ENCODE measurements at regions not wholly inside any gene's neighbourhood (a gene's known extent, or its start where the extent isn't known, plus 50 kb on each side); places are given as distances from the start of the nearest gene placed in this dataset.
"Not testable (repeated sequence)": the region's sequence is repeated elsewhere in the genome, so short reads cannot be mapped to it uniquely, and the experiment has no call there.

DNA sequence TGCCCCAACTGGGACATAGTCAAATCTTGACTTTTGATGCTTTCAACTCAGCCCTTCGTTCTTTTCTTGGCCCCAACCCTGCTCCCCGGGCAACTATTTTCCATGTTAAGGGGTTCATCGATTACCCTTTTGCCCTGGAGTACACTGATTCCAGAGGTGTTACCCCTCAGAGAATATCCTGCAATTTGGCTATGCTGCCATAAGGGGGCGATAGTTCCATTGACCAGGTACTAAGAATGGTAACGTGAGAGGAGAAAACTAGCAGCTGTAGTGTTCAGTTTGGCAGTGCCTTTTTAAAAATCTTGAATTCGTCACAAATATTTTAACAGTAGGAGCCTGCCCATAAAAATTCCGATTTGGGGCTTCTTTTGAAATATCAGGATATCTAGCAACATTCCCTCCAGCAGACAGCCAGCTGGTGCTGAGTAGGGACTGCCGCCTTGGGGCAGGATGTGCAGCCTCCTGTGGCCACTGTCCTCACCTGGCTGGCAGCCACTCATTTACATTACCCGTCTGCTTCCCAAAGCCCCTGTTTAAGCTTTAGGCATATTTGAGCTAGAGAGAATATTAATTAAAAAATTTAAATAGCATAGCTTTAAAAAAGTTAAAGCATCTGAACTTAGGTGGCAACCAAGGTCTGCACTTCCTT lies 146.3 kb upstream of the SKOR2 start:
- DNase-seq, result no peak

GRCh38 chr18:47391665-47392064 lies 140.2 kb upstream of the SKOR2 start:
- DNase-seq, result no peak

DNA sequence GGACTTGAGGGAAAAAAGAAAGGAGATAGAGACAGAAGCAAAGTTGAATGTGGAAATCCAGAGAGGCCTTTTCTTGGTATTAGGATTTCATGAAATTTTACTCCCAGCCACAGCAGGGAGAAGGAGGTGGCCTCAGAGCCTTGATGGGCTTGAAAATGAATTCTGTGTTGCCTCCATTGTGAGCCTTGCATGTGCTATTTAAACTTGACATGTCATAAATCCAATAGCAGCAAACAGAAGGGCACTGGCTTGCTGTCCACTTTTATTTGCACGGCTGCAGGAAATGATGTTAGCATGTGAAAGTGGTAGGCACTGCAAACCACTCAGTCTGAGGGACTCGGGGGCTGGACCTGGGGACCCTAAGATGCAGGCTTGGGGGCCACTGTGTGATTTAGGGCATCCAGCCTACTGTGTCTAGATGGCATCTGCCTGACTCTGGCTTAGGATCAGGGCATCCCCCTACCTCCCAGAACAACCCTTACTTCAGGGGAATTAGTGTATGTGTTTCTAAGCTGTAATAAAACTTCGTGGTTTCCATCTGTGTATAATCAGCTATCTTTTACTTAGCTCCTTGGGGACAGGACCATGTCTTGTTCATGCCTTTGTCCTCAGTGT lies 139.1 kb upstream of the SKOR2 start:
- no peak for DNase-seq

GRCh38 chr18:47389210-47389609 lies 137.8 kb upstream of the SKOR2 start:
- no peak for DNase-seq

DNA sequence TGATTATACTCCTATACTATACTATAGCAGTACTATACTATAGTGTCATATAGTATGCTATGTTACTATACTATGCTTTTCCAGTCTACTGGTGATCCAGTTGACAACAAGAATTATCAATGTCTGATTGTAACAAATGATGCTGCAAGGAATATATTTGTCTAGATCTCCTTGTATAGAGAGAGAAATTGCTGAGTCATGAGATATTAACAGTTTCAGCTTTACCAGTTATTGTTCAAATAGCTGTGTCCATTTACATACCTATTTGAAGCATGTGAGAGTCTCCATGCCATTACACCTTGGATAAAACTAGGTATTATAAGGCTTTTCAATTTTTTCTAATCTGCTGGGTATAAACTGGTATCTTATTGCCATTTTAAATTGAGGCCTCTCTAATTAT lies 136.4 kb upstream of the SKOR2 start:
- no peak for DNase-seq

DNA sequence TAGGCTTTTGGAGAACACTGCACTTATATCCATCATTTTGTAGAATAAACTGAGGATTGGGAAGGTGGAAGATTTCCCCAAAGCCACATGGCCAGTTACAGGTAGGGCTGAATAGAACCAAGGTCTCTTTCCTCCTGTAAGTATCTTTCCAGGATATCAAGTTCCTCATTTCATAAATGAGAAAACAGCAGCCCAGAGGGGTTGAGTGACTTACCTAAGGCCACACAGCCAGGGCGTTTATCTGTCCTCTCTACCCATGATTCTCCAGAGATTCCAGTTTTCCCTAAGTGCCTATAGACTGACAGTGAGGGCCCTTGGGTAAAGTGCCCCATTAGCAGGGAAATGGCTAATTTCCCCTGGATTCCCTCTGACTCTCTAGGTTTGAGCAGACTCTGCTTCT lies 132.3 kb upstream of the SKOR2 start:
- no peak for DNase-seq

DNA sequence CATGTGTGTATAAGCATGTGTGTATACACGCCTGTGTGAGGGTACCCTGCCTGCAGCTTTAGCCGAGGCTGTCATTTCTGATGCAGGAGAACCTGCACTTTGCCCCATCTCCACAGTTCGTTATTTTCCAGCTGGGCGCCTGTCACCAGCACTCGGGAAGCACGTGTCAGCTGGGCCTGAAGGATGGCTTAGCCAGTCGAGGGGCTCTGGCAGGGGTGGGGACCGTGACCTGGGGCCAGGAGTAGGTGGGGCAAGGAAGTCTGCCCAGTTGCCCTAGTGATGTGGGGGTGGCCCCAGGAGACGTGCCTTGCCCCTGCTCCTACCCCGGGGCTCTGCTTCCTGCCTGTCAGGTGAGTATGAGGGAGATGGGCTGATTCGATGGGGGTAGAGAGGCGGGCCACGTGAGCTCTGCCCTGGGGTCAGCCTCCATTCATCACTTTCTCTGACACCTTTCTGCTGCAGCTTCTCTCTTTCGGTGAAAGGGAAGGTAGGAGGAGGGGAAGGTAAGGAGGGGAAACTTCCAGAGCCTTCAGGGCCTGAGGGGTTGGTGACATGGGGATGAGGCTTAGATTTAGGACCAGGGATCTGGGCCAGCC lies 130.6 kb upstream of the SKOR2 start:
- no peak for DNase-seq

DNA sequence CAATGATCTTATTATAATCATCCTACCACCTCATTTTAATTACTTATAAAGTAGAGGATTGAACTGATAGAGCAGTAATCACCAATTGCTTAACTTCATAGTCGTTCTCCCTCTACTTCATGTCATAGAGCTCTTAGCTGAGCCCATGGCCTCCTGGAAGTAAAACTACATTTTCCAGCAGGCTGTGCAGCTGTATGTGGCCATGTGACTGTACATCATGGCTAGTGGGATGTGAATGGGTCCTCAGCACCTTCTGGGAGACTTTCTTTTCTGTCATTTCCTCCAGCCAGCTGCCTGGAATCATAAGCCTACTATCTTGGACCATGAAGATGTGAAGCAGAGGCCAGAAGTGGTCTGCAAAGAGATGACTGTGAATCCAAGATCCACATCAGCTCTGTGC lies 128.7 kb upstream of the SKOR2 start:
- DNase-seq, result no peak

DNA sequence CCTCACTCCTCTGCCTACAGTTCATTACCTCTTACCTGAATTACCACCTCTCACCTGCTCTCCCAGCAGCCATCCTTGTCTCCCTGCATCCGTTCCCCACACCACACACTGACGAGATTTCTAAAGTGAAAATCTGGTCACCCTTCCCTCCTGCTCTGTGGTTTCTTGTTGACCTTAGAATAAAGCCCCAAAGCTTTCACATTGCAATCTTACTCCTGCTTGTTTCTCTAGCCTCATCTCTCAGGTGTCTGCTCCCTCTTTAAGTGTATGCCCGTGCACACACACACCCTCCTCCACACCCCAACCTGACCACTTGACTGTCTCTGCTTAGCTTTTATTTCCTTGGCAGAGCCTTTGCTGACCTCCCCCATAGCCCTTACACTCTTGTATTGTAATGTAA lies 122.0 kb upstream of the SKOR2 start:
- DNase-seq, result no peak

GRCh38 chr18:47370052-47370451 lies 118.6 kb upstream of the SKOR2 start:
- DNase-seq, result no peak

GRCh38 chr18:47354061-47354460 lies 102.6 kb upstream of the SKOR2 start:
- not testable (repeated sequence) for DNase-seq

- DNase-seq, result no peak
Measured at GRCh38 chr18:47346016-47346415, 94.6 kb upstream of the SKOR2 start.

- no peak for DNase-seq
Measured at GRCh38 chr18:47345291-47345690, 93.8 kb upstream of the SKOR2 start.

DNA sequence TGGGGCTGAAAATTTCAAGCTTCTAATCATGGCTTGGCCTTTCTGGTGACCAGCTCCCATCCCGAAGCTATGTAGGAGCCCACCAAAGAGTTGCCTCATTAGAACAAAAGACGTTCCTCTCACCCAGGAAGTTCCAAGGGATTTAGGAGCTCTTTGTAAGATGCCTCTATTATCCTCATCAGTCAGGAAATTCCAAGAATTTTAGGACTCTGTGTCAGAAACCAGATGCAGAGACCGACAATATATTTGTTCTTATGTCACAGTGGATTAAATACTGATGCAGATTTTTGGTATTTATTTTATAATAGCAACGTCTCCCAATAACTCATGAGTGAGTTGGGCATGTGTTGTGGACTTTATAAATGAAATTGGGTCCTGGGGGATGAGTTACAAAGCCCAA lies 91.8 kb upstream of the SKOR2 start:
- DNase-seq, result no peak

GRCh38 chr18:47342566-47342965 lies 91.1 kb upstream of the SKOR2 start:
- DNase-seq, result no peak

GRCh38 chr18:47341678-47342077 lies 90.2 kb upstream of the SKOR2 start:
- no peak for DNase-seq

DNA sequence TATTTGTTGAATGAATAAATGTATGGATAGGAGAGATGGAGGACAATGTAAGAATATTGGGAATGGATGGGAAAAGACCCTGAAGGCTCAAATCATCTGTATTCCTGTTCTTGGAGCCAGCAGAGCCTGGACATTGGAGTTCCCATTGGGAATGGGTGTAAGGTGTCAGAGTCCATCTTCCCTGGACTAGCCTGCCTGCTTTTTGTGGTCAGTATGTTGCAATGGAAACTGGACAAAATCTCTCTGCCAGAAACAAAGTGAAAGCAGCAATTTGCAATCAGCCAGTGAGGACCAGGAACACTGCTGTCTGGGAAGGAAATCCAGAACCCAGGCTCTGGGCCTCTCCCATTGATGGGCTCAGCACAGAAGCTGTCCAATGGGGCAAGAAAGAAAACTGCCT lies 83.5 kb upstream of the SKOR2 start:
- DNase-seq, result no peak

DNA sequence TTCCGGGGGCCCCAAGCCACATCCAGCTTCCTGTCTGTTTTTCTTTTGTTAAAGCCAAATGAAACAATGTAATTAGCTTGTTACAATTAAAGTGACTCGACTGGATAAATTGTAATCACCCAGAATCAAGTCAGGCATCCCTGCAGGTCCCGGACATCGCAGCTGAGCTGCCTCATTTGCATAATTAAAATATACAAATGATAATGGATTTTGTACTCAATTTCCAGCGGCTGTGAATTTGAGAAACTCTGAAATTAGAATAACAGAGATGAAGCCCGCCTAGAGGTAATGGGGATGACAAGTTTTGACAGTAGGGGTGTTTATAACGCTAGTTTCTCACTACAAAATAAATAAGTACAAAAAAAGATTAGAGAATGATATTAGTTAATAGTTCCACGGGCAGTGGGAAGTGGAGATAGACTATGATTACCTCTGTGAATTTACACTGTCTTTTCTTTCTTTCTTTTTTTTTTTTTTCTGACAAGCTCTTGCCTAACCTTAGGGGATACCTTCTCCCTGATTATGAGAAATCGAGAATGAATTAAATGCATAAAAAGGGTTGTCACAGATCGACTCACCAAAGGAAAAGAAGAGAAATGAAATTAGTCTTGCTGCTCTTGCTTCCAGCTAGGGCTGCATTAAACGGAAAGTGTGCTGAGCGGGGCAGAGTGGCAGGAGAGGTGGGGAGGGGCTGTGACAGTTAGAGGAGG lies 82.6 kb upstream of the SKOR2 start:
- no peak for DNase-seq

- no peak for DNase-seq
Measured at GRCh38 chr18:47331641-47332040, 80.2 kb upstream of the SKOR2 start.

- no peak for DNase-seq
Measured at GRCh38 chr18:47331026-47331425, 79.6 kb upstream of the SKOR2 start.

DNA sequence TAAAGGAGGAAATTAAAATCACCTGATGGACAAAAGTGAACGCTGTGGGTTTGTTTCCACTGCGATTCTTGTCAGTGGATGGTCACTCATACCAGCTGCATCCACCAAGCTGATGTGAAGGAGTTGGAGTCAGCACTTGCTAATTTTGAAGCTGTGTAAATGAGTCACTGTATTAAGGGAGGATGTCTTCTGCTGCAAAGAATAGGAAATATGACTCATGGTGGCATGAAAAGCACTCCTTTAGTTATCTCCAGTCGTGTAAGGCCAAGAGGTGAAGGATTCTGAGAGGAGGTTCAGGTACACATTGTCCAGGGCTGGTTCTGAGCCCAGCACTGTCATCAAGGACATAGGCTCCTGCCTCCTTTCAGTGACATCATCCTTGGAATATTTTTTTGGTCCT lies 71.7 kb upstream of the SKOR2 start:
- no peak for DNase-seq

DNA sequence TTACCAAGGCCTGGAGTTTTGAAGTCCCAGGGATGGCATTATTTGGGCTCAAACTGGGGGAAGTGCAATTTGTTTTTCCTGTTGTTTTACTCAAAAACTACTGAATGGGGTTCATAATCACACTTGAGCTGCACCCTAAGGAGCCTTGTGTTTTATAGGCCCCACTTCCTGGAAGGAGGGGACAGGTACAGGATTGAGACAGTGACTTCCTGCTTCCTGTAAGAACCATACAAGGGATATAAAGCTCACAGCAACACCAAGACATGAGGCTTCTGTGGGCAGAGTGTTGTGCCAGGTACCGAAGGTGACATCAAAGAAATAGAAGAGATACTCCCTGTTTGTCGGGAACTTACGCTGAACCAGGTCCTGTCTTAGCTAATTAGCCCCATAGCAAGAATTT lies 70.4 kb upstream of the SKOR2 start:
- no peak for DNase-seq

- DNase-seq, result no peak
Measured at GRCh38 chr18:47317824-47318508, 66.5 kb upstream of the SKOR2 start.

DNA sequence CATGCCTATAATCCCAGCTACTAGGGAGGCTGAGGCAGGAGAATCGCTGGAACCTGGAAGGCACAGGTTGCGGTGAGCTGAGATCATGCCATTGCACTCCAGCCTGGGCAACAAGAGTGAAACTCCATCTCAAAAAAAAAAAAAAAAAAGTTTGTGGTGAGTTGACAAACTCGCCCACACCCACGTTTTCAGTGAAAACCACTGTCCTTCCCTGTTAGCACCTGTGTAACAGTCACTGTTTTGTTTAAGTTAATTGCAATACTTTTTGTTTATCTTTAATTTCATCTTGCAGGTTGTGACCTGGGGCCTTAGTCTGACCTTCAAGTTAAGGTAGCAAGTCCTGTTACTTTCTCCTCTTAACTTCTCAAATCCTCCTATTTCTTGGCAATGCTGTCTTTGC lies 65.5 kb upstream of the SKOR2 start:
- no peak for DNase-seq
